ENCODE measurements at regions not wholly inside any gene's neighbourhood (a gene's known extent, or its start where the extent isn't known, plus 50 kb on each side); places are given as distances from the start of the nearest gene placed in this dataset.

DNA sequence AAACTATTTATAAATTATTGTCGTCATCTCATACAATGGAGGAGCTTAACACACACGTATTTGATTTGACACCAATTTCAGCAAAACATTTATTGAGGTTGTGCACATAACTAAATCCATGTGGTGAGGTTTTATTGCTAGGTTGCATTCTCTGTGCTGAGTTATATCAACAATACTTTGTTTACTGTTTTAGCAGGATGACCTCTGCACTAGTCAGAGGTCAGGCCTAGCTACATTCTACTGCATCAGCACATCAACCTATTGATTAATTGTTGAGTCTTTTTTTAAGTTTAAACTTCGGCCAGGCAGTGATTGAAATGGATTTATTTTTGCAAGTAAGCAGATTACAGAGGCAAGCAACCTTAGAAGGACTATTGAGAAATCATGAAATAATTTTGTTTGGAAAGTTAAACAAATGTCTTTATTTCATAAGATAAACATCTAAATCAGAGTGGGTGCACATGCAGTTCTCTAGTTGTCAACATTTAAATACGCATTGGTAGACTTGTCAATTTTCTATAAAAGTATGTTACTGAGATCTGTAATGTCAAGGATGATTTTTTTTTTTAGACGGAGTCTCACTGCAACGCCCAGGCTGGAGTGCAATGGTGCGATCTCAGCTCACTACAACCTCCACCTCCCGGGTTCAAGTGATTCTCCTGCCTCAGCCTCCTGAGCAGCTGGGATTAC lies 75.2 kb upstream of the CD28 start:
- TF ChIP-seq CTCF (IDR thresholded peaks at IDR 0.05): no peak

DNA sequence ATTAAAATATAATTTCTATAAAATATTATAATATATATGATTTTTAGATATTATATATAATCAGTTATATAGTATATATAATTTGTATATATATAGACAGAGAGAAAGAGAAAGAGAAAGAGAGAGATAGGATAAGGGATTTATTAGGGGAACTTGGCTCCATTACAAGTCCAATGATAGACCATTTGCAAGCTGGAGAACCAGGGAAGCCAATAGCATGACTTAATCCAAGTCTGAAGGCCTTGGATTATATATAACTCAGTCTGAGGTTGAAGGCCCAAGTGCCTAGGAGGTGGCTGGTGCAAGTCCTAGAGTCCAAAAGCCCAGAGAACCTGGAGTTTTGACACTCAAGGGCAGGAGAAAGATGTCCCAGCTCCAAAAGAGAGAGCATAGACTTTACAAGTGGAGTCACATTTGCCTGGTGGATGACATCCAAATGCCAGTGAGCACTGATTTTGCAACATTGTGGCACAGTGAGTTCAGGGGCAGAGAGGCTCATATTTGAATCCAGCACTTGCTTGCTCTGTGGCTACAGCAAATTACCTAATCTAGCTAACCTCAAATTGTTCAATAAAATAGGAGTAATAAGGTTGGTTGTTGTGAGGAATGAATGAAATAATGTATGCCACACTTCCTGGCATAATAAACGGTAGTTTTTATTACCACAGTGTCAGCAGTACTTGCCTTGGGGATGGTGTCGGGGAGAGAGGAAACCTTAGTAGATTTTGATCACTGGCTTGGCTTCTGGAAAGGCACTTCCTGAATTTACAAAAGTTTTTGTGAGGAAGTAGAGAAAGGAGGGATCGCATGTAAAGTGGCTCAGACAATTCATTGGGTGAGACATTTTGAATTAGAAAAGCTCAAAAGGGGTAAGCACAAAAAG lies 69.6 kb upstream of the CD28 start:
- TF ChIP-seq CTCF (IDR thresholded peaks at IDR 0.05): no peak

- no peak for TF ChIP-seq CTCF (IDR thresholded peaks at IDR 0.05)
These were observed 68.8 kb upstream of the CD28 start for GRCh38 chr2:203637471-203638167.

DNA sequence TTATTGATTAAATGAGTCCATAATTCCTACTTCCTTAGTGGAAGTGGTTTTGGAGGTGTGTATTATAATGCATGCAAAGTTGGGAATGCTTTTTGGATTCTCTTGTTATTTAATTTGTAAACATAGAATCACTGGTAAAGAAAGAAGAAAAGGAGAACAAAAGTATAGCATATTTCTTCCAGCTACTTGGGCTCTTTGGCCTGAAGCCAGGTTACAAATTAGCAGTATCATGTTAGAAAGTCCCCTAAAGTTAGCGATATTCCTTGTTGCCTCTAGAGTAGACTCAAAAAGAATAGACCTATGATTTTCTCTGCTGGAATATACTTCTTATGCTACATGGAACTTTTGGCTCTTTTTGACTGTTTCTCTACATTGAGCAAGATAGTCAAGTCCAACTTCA lies 60.6 kb upstream of the CD28 start:
- TF ChIP-seq CTCF (IDR thresholded peaks at IDR 0.05): no peak

- no peak for TF ChIP-seq CTCF (IDR thresholded peaks at IDR 0.05)
These were observed 60.1 kb upstream of the CD28 start for GRCh38 chr2:203646266-203646864.

DNA sequence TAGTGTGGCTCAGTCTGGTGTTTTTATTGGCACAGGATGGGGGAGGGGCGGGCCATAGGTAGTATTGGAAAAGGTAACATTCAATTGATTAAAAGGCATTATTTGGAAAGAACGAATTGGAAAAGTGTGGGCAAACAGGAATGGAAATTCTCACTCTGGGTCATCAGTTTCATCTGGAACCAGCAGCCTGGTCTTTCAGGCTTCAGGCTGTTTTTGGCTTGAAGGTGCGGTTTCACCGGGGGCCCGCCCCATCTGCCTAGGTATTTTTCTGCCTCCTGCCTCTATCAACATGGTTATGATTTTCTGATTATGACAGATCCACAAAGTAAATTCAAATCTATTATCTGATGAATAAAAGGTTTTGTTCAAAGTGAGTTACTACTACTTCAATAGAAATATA lies 59.5 kb upstream of the CD28 start:
- no peak for TF ChIP-seq CTCF (IDR thresholded peaks at IDR 0.05)

DNA sequence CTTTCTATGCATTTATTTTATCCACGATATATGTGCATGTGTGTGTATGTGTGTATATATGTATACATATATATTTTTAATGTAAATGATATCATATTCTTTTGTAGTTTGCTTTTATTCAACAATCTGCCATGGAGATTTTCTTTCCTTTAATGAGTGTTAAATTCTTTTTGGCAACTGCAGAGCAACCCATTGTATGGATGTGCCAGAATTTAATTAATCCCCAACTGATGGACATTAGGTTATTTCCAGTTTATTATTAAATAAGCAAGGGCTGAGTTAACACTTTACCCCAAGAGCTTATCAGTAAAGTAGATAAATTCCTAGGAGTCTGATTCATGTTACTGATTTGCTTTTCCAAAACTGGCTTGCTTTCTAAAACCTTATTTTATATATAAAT lies 58.9 kb upstream of the CD28 start:
- TF ChIP-seq CTCF (IDR thresholded peaks at IDR 0.05): no peak
